ENCODE measurements at regions not wholly inside any gene's neighbourhood (a gene's known extent, or its start where the extent isn't known, plus 50 kb on each side); places are given as distances from the start of the nearest gene placed in this dataset.

- TF ChIP-seq ZNF518A (tag by site-specific recombination; conservative IDR thresholded peaks at IDR 0.05; ENCODE audit: low read depth) (no peak), ZSCAN4 (tag by site-specific recombination; IDR thresholded peaks at IDR 0.05) (no peak), CTCF (tag by site-specific recombination; IDR thresholded peaks at IDR 0.05) (no peak), ZNF292 (tag by site-specific recombination; IDR thresholded peaks at IDR 0.05; ENCODE audit: borderline replicate concordance, low read depth) (no peak)
Observed at GRCh38 chr7:138316421-138317043, 143.5 kb upstream of the TRIM24 start.

Measured in HEK293 (cell line).